ENCODE measurements at regions not wholly inside any gene's neighbourhood (a gene's known extent, or its start where the extent isn't known, plus 50 kb on each side); places are given as distances from the start of the nearest gene placed in this dataset.
"Not testable (repeated sequence)": the region's sequence is repeated elsewhere in the genome, so short reads cannot be mapped to it uniquely, and the experiment has no call there.

DNA sequence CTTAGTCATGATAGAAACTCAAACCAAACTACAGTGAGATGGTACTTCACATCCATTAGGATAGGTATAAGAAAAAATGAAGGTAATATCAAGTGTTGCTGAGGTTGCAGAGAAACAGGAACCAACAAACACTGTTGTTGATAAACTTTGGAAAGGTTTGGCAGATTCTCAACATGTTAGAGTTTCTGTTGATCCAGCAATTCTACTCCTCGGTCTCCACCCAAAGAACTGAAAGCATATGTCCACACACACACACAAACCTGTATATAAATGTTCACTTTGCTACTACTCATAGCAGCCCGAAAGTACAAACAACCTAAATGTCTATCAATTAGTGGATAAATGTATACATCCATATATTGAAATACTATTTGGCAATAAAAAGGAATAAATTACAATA lies 128.3 kb upstream of the CARMIL1 start:
- intact Hi-C loops (cut with micrococcal nuclease) = no loop called here

DNA sequence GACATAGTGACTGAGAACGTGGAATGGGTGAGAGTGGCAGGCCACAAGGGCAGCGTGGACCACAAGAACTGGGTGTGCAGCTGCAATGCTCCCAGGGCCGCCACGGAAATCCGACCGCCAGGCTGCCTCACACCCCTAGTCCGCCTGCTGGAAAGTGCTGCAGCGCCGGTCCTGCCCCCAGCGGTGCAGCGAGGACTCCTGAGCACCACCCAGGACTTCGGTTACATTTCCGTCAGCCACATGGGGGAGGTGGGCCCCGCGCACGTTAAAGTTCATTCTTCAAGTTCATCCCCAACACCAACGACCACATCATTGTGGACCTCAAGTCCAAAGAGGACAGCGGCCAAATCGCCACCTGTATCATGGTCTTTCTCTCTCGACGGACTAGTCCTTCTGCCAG lies 126.1 kb upstream of the CARMIL1 start:
- intact Hi-C loops (cut with micrococcal nuclease) = no loop called here

DNA sequence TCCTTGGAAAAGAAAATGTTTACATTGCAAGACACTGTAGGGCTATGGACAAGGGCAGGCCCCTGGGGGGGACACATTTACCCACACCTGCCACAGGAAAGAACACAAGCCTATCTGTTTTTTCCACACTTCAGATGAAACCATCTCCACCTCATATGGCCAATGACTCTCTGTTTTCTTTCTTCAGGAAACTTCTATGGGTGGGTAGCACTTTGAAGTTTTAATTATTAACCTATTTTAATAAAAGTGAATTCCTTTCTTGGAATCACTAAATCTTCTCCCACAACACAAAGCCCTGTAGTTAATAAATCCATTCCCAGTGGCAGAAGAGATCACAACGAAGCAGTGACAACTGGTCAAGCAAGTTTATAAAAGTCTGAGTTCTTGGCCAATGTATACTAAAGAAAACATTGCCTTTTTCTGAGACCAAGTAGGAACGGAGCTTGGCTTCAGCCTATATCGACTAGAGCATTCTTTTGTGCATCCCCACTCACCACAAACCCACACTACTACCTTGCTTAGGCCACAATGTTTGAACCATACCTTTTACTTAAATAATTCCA lies 125.1 kb upstream of the CARMIL1 start:
- intact Hi-C loops (cut with micrococcal nuclease) = no loop called here

DNA sequence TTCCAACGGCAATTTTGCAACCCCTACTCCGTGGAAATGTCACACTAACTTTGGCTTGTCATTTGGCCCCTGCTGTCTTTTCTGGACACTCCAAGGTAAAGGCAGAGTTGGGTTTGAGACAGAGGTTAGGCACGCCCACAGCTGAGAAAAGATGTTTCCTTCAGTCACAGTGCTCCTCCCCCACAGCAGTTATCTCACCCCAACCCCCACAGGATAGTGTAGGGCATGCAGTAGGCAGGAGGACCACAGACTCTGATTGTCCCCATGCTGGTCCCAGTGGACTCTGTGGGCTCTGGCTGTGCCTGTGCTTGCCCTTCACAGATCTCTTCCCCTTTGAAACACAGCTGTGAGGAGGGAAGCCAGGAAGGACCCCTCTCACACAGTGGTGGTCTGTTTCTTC lies 124.0 kb upstream of the CARMIL1 start:
- intact Hi-C loops (cut with micrococcal nuclease) = no loop called here

DNA sequence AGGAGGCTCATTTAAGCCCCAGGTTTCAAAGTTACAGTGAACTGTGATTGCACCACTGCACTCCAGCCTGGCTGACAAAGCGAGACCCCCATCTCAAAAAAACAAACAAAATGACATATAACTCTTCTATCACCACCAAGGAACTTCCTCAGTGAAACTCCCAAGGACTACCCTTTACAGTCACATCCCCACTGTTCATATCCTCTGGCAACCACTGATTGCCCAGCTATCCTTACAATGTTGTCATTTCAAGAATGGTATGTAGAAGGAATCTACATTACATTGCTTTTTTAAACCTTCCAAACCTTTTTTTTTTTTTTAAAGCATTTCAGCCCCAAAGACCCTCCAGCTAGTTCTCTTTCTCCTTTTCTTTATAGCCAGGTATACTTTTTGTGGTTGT lies 123.1 kb upstream of the CARMIL1 start:
- intact Hi-C loops (cut with micrococcal nuclease) = no loop called here

DNA sequence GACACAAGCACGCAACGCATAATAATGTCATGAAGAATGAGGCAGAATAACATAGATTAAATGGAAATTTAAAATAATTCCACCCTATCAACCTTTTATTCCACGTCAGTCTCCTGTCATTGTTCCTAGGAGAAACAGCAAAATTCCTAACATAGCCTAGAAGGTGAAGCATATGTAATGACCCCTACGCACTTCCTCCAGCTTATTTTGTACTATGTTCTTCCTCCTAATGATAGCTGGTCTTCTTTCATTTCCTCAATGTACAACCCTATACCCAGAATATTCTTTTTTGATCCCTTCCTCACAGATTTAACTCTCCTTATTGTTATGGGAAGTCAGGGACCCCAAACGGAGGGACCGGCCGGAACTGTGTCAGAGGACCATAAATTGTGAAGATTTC lies 122.0 kb upstream of the CARMIL1 start:
- intact Hi-C loops (cut with micrococcal nuclease) = no loop called here

DNA sequence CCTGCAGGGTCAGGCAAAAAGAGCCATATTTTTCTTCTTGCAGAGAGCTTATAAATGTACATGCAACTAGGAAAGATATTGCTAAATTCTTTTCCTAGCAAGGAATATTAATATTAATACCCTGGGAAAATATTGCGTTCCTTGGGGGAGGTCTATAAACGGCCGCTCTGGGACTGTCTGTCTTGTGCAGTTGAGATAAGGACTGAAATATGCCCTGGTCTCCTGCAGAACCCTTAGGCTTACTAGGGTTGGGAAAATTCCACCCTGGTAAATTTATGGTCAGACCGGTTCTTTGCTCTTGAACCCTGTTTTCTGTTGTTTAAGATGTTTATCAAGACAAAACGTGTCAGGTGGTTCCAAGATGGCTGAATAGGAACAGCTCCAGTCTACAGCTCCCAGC lies 121.3 kb upstream of the CARMIL1 start:
- intact Hi-C loops (cut with micrococcal nuclease) = no loop called here

DNA sequence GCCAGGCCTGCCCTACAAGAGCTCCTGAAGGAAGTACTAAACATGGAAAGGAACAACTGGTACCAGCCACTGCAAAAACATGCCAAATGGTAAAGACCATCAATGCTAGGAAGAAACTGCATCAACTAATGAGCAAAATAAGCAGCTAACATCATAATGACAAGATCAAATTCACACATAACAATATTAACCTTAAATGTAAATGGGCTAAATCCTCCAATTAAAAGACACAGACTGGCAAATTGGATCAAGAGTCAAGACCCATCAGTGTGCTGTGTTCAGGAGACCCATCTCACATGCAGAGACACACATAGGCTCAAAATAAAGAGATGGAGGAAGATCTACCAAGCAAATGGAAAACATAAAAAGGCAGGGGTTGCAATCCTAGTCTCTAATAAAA lies 119.0 kb upstream of the CARMIL1 start:
- intact Hi-C loops (cut with micrococcal nuclease) = not testable (repeated sequence)

DNA sequence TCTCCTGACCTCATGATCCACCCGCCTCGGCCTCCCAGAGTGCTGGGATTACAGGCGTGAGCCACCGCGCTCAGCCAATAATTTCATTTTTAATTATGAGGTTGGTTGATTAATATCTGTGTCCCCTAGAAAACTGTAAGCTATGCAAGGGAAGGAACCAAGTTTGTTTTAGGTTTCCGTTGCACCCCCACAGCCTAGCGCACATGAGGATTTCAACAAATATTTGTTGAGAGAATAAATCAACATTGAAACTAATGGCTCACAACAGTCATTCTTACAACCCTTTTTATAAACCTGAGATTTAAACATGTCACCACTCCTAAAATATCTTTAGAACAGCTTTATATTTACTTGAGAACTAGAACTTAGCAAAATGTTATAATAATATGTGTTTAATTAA lies 114.0 kb upstream of the CARMIL1 start:
- intact Hi-C loops (cut with micrococcal nuclease) = no loop called here

DNA sequence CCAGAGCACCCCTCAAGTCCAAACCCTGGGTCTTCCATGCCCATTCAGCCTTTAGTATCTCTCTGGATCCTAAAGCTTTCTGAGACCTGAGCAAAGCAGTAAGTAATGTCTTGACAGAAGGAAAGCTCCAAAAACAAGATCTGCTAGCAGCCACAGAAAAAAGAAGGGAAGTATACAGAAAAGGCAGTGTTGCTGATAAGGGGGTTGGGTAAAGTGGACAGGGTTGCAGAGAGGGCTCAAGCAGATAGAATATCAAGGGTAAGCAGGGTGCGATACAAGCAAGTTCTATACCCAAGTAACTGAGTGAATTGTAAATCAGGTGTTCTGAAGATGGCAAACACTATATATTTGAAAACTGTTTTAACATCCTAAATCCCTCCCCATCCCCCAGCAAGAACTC lies 113.4 kb upstream of the CARMIL1 start:
- intact Hi-C loops (cut with micrococcal nuclease) = no loop called here

DNA sequence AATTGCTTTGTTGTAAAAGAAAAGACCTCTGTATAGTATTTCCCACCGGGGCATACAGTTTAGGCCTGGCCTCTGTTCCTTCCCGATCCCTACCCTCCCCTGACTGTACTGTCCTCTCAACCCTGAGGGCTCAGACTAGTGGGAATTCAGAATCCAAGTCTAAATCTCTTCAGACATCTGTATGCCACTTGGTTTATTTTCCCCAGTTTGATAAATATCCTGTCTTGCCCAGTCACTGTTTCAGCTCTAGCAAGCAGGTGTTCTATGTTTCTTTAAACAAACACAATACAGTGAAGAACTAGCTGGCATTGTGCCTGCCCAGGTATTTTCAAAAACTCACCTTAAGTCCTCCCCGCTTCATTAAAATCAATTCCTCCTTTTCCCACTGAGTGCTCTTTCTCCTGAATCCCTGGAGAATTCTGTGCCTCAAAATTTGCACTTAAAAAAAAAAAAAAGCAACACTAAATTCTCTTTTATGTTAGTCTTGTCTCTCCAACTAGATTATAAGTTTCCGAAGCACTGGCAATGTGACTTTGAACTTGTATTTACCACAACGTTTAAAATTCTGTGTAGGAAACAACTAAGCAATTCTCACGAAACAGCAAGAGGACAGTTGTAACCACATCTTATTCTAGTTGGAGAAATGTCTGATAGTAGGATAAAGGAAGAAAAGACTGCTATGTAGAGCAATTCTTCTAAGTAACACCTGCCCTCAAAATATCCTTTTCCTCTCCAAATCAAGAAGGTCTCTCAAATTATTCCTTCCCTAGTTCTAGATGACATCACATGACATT lies 112.0 kb upstream of the CARMIL1 start:
- intact Hi-C loops (cut with micrococcal nuclease) = loop anchor here (1.0 kb wide), 1 partner anchor 29 kb away; no protein-coding TSS in a partner anchor

DNA sequence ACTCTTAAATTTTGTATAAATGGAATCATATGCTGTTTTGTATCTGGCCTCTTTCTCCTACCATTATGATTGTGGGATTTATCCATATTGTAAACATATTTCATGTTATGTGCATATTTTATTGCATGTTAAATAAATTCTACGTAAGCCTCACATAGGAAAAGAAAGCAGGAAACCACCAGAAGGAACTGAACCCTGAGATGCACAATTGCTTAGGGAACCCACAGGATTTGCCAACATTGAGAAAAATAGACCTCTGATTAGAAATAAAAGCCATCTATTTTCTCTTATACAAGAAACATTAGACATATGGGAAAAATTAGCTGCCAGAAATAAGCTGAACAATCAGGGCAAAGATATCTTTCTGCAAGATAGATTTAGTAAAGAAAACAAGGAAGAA lies 111.2 kb upstream of the CARMIL1 start:
- intact Hi-C loops (cut with micrococcal nuclease) = loop anchor here (1.0 kb wide), 1 partner anchor 30 kb away; no protein-coding TSS in a partner anchor

DNA sequence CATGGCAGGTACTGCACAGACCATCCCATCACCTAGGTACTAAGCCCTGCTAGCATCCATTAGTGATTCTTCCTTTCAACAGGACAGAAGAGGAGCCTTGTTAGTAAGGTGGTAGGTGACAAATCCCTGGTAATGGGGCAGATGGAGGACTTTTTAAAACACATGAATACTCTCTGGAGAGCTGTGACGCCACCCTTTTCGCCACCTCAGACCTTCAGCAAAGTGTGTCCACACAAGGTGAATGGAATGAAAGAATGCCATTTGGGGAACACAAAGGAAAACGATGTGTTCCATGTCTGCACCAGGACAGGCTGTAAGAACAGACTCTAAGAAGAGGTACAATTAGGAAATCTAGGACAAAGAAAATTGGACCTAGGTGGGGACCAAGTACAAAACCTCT lies 110.5 kb upstream of the CARMIL1 start:
- intact Hi-C loops (cut with micrococcal nuclease) = no loop called here

DNA sequence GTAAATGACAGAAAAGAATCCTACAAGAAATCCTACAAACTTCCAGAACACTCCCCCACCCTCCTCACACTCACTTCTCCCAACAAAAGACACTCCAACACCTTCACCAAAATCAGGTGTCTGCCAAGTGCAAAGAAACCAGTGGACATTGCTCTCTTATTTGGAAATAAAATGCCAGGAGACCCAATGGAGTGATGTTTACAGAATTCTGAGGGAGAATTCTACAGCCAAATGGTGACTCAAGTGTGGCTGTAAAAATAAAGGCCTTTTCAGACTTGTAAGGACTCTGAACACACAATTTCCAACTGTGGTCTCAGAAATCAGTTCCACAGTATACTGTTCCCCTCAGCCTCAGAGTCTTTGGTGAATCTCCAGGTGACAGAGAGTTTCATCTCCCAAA lies 109.6 kb upstream of the CARMIL1 start:
- intact Hi-C loops (cut with micrococcal nuclease) = no loop called here

DNA sequence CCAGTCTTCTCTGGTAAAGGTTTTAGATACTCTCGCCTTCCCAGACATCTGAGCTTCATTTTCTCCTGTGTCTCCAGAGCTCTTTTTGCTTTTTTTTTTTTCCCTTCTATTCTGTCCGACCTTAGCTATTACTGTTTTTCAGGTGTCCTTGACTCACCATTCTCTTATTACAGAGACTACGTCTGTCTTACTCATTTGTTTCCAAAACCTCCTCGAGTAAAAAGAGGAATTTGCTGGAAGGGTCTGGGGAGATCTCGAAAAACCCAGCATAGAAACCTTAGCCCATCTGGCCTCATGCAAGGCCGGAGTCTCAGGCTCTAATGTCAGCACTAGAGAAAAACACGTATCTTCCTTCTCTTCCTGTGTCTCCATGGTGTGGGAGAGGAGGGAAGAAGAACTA lies 109.2 kb upstream of the CARMIL1 start:
- intact Hi-C loops (cut with micrococcal nuclease) = no loop called here

DNA sequence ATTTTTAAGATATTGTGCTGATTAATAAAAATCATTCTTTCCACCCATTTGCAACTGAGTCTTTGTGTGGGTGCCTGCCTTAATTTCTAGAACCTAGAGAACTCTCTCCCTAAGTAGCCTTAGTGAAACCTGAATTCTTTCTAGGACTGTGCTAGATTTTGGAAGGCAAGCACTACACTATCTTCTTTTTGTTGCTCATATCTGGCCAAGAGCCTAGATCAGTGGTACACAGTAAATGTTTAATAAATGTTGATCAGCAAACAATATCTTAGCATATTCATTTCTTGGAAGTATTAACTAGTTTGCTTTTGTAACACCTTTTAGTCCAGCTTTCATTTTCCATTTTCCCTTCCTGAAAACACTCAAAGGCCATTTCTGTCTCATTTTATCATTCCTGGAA lies 108.5 kb upstream of the CARMIL1 start:
- intact Hi-C loops (cut with micrococcal nuclease) = no loop called here

DNA sequence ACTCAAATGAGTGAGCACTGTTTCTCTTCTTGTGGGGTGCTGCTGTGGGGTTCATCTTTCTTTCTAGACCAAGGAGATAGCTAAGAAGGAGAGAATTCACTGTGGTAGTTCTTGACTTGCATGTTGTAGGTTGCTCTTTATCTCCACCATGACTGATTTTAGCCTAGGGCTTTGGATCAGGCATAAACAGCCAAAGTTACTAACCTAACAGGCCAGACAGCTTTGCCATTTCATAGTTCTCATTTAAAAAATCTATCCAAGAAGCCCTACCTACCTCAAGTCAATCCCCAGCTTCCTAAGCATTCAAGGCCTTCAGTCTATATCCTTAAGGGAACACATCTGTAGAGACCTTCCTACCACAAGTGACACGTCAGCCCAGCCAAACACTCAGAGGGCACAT lies 107.9 kb upstream of the CARMIL1 start:
- intact Hi-C loops (cut with micrococcal nuclease) = no loop called here

DNA sequence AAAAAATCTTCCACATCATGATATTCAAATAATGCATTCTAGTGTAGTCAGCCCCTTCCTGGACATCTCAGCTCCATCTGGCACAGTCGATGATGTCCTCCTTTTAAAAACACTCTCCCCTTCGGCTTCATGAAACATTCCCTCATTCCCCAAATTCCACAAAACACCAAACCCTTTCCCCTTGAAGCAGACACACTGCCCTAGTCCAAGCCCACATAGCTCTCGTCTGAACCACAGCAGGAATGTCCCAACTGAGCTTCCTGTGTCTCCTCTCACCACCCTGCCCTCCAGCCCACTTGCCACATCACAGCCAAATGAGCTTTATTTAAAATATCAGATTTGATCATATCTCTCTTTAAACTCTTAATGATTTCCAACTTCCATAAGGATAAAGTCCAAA lies 106.4 kb upstream of the CARMIL1 start:
- intact Hi-C loops (cut with micrococcal nuclease) = no loop called here

DNA sequence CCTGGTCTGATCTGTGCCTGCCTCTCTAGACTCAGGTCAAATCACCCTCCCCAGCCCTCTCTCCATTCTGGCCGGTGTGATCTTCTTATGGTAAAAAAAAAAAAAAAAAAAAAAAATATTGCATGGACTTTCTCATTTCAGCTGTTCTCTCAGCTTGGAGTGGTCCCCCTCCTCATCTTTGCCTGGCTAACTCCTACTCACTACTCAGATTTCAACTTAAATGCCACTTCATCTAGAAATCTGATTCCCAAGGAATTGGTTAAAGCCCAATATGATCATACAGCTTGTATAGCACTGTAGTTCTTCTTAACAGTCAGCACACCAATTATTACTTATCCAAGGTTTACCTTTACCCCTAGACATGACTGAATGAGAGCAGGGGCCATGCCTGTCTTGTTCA lies 105.9 kb upstream of the CARMIL1 start:
- intact Hi-C loops (cut with micrococcal nuclease) = no loop called here

DNA sequence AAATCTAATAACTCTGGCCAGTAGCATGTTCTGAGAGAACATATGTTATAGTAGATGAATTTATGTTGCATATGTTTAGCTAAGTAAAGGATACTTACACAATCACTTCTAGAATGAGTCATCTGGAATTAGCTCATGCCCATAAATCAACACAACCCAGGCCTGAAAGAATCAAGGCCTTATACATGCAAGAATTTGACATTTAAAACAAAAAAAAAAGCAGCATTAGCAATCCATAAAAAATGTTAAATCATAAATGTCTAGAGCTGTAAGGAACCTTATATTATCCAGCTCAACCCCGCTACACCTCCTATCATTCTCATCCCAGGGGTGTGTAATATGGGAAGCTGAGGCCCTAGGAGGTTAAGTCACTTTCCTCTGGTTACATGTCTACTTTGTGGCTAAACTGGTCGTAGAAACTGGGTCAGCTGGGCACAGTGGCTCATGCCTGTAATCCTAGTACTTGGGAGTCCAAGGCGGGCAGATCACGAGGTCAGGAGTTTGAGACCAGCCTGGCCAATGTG lies 105.2 kb upstream of the CARMIL1 start:
- intact Hi-C loops (cut with micrococcal nuclease) = no loop called here

DNA sequence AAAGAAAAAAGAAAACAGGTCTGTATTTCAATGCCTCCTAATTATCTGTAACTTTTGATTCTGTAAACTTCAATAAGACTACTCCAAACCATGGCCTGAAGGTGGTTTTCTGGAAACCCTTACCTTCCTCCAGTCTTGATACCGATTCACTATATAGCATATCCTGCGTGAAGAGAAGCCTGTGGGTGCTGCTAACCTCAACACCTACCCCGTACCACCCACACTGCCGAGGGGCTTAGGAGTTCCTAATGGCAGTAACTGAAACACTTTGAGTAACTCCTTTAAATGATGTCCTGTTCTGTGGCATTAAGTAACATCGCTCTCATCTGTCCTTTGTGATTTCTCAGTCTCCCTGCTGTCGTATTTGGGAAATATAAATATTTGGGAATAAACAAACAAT lies 104.5 kb upstream of the CARMIL1 start:
- intact Hi-C loops (cut with micrococcal nuclease) = loop anchor here (5.0 kb wide), 1 partner anchor 57 kb away; no protein-coding TSS in a partner anchor

DNA sequence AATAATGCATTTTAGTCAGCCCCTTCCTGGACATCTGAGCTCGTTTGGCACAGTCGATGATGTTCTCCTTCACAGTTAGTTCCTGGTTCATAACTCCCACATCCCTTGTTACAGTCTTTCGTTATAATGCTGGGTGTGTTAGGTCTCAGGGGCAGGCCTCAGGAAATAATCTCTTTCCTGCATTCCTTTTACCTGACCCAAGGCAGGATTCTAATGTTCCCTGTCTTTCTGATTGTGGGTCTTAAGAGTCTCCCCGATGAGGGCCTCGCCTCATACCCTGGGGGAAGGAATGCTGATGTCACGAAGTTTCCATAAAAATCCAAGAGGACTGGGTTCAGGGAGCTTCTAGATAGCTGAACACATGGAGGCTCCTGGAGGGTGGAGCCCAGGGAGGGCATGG lies 104.0 kb upstream of the CARMIL1 start:
- intact Hi-C loops (cut with micrococcal nuclease) = loop anchor here (5.0 kb wide), 1 partner anchor 58 kb away; no protein-coding TSS in a partner anchor

DNA sequence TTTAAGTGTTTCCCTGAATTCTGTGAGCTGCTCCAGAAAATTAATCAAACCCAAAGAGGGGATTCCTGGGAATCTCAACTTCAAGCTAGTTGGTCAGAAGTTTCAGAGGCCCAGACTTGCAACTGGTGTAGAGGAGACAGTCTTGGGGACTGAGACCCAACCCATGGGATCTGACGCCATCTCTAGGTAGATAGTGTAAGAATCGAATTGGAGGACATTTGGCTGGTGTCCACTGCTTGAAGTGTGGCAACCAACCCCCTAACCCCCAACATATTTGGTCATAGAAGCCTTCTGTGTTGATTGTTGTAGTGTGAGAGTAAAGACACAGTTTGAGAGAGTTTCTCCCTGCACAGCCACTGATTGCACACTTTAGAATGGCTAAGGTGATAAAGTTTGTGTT lies 103.5 kb upstream of the CARMIL1 start:
- intact Hi-C loops (cut with micrococcal nuclease) = loop anchor here (5.0 kb wide), 1 partner anchor 58 kb away; no protein-coding TSS in a partner anchor

Measured in T-helper 2 cell treated with Interferon-gamma antibody and Interleukin-4, amounts not matched to agents 100 ng/mL and 5 ng/mL, for 36 hours (primary cell).